NOMO-1 (cell line): ENCODE measurements at regions not wholly inside any gene's neighbourhood (a gene's known extent, or its start where the extent isn't known, plus 50 kb on each side); places are given as distances from the start of the nearest gene placed in this dataset.
"Not testable (repeated sequence)": the region's sequence is repeated elsewhere in the genome, so short reads cannot be mapped to it uniquely, and the experiment has no call there.

ENCODE experiments used
- DNase-seq, 2 experiments: peaks; one replicate each; lab custom pipeline; 2025; ENCODE audit not compliant: unreplicated experiment in 2 of 2; lab: John Stamatoyannopoulos, UW

DNA sequence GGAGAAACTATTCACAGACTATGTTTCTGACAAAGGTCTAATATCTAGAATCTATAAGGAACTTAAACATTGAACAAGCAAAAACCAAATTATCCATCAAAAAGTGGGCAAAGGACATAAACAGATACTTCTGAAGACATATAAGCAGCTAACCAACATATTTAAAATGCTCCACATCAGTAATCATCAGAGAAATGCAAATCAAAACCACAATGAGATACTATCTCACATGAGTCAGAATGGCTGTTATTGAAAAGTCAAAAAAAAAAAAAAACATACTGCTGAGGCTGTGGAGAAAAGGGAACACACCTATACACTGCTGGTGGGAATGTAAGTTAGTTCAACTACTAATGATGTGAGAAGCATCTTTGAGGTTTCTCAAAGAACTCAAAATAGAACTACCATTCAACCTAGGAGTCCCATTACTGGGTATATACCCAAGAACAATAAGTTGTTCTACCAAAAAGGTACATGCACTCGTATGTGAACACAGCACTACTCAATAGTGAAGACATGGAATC lies 220.4 kb upstream of the TFPI start:
- DNase-seq = no peak

DNA sequence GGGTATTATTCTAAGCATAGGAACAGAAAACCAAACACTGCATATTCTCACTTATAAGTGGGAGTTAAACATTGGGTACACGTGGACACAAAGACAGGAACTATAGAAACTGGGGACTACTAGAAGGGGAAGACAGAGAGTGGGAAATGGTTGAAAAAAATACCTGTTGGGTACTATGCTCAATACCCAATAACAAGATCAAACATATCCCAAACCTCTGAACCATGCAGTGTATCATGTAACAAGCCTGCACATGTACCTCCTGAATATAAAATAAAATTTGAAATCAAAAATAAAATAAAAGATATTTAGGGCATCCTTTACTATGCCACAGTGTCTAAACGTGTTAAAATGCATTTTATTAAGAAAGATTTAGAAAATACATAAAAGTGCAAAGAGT lies 221.0 kb upstream of the TFPI start:
- no peak for DNase-seq

DNA sequence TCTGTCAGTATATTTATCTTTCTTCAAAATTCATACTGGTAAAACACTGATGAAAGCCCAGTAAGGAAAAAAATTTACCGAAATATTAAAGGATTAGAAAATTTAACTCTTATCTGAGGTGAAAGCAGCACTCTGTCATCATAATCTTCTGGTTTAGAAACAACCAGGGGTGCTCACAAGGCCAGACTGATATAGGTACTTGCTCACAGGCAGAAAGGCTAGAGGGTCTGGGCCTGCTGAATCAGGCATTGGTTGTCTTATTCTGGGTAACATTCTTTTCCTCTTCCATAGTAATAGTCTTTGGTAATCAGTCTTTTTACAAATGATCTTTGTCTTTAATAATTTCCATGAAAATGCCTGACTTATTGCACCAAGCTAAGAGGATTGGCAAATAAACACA lies 221.4 kb upstream of the TFPI start:
- DNase-seq = no peak

DNA sequence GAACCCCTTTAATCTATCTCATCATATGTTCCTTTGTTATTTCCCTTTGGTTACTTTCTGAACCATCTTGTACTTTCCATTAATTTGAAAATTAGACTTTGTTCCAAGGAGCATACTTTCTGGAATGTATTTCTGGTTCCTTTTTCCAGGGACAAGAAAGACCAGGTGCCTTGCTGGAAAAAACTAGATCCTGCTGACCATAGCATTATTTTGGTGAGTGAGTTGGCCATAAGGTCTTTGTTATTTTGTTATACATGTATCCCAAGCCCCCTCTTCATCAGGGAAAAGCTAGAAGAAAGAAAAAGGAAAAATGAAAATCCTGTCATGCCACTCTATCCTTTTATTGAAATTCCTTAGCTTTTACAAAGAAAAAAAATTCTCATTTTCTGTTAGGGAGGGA lies 228.1 kb upstream of the TFPI start:
- DNase-seq = no peak

DNA sequence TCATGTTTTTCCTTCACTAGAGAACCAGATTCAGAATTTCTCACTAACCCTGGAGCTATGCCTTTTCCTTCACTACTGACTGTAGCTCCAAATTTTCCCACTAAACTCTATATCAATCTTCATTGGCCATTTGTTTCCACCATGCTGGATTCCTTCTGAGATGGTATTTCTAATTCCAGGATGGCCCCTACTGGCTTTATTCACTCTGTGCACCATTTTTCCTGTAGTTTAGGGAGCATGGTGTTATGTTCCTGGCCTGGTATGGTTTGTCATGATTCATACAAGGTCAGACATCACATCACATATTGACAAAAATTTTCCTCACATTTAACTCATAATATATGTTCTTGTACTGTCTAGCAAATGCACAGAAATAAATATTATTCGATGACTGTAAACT lies 229.2 kb upstream of the TFPI start:
- no peak for DNase-seq

DNA sequence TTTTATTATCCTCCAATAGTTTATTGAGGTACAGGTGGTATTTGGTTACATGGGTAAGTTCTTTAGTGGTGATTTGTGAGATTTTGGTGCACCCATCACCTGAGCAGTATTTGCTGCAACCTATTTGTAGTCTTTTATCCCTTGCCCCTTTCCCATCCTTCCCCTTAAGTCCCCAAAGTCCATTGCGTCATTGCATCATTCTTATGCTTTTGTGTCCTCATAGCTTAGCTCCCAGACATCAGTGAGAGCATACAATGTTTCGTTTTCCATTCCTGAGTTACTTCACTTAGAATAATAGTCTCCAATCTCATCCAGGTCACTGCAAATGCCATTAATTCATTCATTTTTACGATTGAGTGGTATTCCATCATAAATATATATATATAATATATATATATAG lies 229.9 kb upstream of the TFPI start:
- DNase-seq = not testable (repeated sequence)

DNA sequence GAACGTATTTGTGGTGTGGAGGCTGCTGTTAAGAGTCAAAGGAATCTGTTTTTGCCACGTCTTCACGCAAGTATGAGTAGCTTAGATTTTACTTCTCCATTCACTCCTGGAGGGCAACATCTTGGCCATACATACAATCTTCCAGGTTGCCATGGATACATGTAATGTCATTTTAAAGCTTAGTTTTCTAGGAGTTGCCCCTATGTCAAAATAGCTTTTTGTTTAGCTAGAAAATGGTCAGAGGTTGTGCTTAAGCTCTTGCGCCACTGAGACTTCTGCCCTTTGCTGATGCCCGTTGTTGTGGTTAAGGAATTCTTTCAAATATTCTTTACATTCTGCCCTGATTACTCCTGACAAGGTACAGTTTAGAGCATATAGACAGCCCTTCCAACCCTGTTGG lies 245.4 kb upstream of the TFPI start:
- DNase-seq = no peak

DNA sequence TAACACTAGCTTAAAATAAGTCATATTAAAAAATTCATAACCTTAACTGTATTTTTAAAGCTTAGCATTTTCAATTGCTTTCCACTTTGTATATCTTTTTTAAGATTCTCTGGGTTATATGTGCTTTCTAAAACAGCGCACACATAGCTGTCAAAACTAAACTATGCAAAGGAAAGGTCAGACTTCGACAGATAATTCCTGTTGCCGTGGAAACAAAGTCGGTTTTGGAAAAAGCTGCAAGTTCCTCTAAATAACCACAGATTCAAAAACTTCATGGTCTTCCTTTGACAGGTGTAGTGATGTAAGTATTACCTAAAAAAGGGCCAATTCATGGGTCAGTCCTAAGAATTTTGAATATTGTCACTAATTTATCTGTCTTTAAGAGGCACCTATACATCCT lies 249.6 kb upstream of the TFPI start:
- DNase-seq = no peak

DNA sequence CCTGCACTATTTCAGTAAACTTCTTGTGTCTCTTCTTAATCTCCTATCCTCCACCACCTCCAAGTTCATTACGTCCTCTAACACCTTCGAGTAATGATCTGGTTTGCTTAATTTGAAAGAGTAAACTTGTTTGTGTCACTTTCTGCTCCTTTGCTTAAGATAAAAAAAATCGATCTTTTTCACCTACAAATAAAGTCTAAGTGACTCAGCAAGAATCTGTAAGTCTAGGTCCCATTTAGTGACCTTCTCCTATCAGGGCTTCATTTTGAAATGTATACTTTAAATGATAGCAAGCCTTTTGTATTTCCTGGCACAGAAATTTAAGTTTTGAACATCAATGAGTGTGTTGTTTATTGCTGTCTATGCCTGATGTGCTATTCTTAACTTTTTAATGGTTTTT lies 260.9 kb upstream of the TFPI start:
- no peak for DNase-seq

DNA sequence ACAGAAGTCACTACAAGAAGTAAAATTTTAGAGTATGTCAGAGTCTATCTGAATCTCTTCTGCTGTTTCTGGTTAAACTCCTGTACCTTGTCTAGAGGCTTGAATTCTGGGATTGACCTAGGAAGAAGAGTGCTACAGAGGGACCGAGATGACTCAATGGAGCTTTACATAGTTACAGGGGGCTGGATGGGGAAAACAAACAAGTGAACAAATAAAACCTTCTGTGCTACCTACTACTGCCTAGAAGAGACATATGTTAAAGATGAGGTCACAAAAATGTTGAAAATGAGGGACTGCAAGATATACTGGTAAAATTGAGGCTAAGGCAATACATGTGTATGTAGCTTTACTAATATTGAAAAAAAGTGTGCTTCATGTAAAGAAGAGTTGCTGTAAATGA lies 265.4 kb upstream of the TFPI start:
- no peak for DNase-seq

DNA sequence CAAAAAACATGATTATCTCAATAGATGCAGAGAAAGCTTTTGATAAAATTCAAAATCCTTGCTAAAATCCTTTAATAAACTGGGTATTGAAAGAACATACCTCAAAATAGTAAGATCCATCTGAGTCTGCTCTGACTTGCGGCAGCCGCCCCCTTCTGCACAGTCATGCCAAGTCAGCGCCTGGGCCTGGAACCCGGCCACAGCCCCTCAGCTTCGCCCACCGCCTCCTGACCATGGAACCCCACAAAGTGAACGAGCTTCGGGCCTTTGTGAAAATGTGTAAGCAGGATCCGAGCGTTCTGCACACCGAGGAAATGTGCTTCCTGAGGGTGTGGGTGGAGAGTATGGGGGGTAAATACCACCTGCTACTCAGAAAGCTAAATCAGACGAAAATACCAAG lies 270.9 kb upstream of the TFPI start:
- DNase-seq = no peak

DNA sequence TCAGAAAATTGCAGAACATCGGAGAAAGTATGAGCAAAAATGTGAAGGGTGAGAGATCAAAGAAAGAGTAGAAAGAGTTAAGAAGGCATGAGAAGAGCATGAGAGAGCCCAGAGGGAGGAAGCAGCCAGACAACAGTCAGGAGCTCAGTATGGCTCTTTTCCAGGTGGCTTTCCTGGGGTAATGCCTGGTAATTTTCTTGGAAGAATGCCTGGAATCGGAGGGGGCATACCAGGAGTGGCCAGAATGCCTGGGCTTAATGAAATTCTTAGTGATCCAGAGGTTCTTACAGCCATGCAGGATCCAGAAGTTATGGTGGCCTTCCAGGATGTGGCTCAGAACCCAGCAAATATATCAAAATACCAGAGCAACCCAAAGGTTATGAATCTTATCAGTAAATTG lies 271.8 kb upstream of the TFPI start:
- no peak for DNase-seq

DNA sequence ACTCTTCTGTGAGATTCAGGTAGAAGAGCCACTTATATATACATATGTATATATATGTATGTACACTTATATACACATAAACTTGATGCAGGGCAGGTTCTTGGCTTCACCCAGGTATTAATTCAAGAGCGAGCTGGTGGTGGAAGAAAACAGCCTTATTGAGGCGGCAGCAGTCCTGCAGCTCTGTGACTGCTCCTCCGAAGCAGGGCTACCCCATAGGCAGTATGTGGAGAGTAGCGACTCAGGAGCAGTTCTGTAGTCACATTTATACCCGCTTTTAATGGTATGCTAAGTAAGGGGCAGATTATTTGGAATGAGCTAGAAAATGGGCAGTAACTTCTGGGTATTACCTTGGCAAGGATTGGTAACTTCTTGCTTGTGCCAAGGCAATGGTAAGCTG lies 280.6 kb upstream of the TFPI start:
- DNase-seq = no peak

DNA sequence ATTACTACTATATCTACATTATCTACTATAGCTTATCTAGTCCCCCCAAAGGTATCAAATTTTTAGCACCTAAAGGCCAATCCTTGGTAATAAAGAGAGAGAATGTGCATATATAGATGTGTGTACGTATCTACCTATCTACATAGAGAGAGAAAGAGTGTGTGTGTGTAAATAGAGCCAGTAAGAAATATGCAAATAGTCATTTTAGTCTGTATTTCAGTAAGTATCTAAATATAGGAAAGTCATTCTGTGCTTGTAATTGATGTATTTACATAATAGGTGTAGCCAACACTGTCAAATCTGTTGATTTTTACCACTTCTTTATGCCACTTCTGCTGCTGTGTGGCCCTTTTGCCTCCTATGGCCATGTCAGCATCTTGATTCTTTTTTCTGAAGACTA lies 284.5 kb upstream of the TFPI start:
- no peak for DNase-seq

DNA sequence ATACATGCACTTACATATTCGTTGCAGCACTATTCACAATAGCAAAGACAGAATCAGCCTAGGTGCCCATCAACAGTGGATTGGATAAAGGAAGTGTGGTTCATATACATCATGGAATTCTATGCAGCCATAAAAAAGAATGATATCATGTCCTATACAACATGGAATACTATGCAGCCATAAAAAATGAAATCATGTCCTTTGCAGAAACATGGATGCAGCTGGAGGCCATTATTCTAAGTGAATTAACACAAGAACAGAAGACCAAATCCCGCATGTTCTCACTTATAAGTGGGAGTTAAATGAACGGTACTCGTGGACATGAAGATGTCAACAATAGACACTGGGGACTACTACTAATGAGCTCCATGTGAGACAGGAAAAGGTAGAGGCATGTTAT lies 288.1 kb upstream of the TFPI start:
- DNase-seq = no peak

DNA sequence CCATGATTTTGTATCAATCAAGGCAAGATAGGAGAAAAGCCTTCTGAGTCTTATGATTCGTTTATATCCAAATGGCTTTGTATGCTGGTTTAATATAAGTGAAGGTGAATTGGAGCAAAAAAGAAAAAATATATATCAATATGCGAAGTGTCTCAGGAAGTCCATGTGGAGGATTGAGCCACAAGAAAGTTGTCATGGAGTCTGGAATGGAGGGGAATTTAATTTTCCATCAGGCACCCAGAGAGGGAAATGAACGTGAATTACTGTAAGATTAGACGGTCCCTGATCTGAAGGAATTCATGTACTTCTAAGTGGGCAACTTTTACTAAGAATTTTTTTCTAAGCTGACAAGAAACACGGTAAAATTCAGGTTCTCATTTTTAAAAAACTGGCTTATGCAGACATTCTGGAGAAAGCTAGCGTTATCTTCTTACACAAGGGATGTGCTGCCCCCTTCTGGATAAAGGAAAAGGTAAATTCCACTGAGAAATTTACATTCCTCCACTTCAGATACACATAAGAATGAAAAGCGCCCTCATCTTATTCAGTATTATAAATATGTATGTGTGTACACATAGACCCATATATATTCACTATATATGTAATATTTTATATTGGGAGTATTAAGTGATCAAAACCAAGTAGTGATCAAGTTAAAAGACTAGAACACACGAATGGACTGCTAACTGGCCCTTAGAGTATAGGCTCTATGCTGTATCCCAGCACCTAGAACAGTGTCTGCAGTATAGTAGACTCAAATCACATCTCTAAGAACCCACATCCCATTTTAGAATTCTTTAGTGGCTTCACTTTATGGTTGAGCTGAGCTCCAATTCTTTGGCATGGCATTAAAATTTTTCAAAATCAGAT lies 289.0 kb upstream of the TFPI start:
- peak in 1 of 2 experiments; percentile 32 for DNase-seq

DNA sequence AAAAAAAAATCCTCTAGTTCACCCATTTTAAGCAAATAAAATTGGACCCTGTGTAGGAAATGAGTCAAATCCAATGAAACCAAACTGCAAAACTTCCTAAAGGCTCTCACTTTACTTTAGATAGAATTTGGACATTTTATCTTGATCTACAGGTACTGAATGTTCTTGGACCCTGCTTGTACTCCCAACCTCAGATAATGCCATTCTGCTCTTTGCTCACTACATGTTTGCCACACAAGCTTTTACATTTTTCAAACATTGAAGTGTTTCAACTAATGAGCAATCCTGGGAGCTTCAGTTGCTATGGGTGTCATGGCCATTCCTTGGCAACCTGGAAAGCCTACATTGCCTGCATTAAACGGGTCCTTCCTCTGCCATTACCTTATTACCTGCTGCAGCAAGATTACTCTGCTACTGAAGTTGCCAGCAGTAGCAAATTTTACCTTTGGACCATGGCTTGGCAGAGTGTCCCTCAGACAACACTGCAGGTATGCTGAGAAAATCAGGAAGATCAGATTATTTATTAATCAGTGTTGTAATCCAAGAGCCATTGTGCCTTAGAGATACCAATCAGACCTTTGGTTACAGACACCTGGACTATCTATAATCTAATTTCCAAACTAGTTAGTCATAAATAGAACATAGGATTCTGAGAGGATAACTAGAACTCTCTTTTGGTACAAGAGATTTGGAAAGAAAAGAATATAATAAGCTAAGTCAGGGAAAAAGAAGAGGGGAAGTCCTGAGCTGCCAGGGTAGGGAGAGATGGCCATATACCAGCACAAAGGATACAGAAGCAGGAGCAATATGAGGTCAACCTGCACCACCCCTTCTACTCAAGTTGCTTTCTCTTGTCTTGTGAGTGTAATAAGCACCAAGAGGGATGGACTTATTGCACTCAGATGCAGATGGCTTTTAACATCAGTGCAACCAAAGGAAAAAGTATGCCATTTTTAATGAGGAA lies 293.3 kb upstream of the TFPI start:
- DNase-seq = no peak

DNA sequence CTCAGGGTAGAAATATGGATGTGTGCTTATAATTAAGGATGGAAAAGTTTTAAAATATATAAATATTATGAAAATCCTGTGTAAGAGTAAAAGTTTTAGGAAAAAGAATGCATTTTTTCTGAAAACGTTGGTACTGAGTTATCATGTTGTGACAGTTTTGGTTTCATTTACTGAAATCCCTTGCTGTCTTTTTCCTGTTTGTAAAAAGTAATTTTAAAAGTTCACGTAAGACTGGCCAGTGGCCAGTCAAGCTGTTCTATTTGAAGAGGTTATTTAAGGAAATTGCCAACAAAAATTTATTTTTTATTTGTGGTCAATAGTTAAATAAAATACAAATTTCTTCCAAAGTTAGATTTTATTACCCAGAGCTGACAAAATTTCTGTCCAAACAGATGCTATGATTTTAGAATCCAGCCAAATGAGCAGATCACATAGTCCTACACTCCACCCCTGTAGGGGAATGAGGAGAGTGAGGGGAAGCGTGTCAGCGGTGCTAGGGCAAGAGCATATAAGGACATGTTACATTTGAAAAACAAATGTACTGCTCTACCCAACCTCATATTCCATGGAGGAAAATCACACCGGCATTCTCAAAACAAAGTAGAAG lies 297.8 kb upstream of the TFPI start:
- no peak for DNase-seq

DNA sequence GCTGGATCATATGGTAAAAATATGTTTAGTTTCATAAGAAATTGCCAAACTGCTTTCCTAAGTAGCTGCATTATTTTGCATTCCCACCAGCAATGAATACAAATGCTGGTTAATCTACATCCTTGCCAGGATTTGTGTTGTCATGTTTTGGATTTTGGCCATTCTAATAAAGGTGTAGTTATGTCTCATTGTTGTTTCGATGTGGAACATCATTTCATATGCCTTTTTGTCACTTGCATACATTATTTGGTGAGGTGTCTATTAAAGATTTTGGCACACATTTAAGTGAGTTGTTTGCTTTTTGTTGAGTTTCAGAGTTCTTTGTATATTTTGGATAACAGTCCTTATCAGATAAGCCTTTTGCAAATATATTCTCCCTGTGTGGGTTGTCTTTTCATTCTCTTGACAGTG lies 299.2 kb upstream of the TFPI start:
- no peak for DNase-seq

DNA sequence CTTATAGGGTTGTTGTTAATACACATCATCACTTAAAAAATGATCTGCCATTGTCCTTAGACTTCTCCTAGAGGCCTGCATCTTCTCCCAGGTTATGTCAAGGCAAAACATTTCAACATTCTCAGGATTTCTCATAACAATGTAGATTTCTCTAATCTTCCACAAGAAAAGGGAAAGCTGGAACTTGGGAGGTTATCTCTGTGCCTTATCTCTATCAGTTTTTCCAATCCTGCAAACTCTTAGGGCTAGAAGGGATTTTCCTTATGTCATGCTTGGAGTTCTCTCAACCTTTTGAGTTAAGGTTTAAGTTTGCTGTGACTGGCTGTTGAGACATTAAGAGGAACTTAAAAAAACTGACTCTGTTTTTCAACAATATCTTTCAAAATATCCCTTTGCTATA lies 300.6 kb upstream of the TFPI start:
- no peak for DNase-seq

DNA sequence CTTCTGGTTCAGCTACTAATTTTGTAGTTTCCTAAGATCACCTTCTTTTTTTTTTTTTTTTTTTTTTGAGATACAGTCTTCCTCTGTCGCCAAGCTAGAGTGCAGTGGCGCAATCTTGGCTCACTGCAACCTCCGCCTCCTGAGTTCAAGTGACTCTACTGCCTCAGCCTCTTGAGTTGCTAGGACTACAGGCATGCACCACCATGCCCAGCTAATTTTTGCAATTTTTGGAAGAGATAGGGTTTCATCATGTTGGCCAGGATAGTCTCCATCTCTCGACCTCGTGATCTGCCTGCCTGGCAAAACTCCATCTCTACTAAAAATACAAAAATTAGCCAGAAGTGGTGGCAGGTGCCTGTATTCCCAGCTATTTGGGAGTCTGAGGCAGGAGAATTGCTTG lies 301.5 kb upstream of the TFPI start:
- no peak for DNase-seq
